Activated T-cell treated with anti-CD3 and anti-CD28 coated beads for 24 hours (primary cell): ENCODE measurements at regions not wholly inside any gene's neighbourhood (a gene's known extent, or its start where the extent isn't known, plus 50 kb on each side); places are given as distances from the start of the nearest gene placed in this dataset.
"Not testable (repeated sequence)": the region's sequence is repeated elsewhere in the genome, so short reads cannot be mapped to it uniquely, and the experiment has no call there.

ENCODE experiments used
- DNase-seq: peaks from one replicate; pipeline ENCODE4 v3.0.0-alpha.2; 2020; ENCODE audit warnings: low read depth

DNA sequence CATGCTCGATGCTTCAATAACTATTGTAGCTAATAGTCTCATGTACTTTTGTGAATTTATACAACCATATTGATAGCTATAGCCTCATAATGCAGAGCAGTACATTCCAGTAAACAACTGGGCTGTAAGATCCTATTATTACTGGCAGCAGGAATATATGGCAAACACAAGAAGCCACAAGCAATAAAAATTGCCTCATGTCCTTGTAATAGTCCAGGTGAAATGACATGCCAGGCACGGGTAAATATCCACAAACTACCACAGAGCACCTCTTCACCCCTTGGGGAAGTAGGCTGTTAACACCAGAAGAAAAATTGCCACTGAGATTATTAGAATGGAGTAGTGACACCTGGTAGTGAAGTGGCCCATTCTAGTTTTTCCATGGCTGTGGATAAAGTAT is 158.3 kb downstream of the MTX2 start:
- DNase-seq, result no peak

DNA sequence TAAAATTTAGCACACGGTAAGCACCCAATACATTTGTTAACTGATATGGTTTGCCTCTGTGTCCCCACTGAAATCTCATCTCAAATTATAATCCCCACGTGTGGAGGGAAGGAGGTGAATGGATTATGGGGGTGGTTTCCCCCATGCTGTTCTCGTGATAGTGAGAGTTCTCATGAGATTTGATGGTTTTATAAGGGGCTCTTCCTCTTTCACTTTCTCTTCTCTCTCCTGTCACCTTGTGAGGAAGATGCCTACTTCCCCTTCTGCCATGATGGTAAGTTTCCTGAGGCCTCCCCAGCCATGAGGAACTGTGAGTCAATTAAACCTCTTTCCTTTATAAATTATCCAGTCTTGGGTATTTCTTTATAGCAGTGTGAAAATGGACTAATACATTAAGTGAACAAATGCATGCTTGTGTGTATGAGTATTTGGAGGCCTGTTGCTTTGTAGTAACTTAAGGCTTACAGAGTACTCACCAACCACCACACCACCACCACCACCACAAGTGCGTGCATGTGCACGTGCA is 159.8 kb downstream of the MTX2 start:
- not testable (repeated sequence) for DNase-seq

DNA sequence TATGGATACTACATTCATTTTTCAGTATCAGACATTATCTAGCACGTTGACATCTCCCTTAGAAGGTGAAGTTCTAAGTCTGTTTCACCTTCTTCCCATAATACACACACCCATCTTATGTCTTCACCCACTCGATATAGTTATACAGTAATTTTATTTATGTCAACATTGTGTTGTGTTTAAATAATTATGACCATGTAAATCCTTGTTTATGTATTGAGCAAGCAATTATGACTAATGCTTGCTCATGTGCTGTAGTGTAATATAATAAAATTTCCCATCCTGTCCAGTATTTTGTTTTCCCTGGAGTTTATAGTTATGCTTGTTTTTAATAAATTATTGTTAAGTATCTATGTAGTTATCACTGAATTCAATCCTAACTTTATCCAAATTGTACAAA is 163.2 kb downstream of the MTX2 start:
- DNase-seq, result no peak

DNA sequence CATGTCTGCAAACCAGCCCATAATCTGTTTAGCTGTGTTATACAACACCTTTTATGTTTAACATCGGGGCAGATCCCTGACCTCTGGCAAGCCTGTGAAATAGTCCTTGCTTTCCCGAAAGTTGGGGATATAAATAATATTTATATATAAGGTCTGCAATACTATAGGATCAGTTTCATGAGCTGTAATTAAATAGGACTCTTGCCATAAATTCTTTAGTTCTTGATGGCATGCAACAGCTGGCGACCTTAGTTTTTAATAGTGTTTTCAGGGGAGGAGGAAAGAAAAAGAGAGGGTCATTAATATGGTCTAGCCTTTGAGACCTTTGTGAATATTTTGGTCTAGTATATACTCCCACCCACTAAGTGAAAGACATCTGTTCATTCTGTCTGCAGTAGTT is 166.5 kb downstream of the MTX2 start:
- no peak for DNase-seq

DNA sequence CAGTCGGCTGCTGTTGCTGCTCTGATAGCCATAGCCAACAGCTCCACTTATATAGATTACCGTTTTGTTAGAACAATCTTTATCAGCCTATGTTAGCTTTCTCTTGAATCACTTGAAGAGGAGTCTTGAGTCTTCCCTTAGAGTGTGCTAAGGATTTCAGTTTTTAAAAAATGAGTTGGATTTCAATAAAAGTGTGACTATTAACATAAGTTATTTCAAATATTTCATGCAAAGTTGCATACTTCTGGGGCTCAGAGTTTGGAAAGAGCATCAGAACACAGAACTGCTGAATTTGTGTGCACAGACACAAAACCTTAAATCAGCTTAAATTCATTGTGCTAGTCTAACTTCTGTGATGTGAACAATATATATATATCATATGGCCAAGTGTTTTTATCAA is 174.7 kb downstream of the MTX2 start:
- no peak for DNase-seq

DNA sequence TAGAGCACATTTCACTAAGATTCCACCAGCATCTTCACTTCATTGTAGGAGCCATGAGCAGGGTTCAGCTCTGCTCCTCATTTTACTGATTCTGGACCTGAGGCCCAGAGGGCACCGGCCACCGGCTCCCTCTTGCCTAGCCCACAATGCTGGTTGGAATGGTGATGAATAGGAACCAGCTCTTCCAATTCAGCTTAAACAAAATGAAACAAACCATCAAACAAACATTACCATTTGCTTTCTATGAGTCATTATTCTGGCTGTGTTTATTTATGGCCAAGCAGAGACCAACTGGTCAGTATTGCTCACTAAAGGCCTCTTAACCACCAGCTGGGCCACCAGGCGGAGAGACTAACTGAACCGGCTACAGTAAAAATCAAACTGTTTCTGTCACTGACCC is 176.7 kb downstream of the MTX2 start:
- no peak for DNase-seq

DNA sequence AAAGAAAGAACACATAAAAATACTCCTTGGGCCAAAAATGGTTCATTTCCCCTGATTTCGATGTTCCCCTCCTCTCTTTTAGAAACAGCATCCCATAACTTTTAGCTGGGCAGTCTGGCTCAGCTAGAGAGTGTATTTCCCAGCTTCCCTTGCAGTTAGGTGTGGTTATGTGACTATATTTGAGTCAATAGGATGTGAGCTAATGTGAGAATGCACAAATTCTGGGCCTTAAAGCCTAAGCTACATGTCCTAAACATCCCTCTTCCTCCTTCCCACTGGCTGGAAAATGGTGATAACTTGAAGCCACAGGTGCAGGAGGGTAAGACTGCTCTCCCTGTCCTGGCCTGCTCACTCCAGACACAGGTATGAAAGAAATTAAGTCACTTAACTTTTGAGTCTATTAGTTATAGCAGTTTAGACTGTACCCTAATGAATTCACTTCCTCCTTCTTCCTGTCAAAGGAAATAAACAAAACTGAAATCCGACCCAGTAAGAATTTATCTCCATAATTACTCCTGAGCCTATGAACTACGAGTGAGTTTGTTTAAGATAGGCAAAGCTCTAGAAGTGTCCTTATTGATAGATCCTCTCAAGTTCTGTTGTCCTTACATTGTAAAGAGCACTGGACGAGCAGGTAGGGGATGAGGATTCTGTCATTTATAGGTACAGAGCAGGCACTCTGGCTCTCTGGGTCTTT is 177.6 kb downstream of the MTX2 start:
- no peak for DNase-seq

DNA sequence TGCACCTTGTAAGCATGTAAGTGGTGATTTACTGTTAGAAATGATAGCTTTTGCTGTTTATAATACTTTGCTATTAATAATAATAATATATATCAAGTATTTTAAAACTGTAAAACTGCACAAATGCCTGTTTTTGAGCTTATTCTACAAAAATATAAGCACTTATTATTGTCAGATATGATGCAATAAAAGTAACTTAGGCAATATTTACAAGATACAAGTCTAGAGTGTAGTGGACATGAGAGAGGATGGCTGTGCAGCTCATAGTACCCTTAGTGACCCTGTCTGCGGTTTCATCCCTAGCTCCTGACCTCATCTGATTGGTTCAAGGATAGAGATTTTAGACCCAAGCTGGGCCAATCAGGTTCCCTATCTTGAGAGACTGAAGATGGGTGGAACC is 178.4 kb downstream of the MTX2 start:
- DNase-seq, result no peak

DNA sequence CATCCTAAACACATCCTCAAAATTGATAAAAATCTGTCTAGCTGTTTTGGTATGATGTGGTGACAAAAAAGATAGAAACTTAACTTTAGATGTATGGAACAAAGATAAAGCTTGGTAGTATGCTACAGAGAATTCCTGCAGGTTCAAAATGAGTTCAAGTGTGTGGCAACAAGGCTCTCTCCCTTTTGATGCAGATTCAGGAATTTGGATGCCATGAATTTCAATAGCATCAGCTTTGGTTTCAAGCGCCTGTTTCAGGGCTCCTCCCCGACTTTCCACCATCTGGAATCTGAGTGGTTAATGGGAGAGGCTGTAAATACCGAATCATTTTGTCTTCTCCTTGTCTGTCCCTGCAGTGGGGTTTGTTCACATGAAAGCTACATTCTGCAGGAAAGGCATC is 180.6 kb downstream of the MTX2 start:
- no peak for DNase-seq

DNA sequence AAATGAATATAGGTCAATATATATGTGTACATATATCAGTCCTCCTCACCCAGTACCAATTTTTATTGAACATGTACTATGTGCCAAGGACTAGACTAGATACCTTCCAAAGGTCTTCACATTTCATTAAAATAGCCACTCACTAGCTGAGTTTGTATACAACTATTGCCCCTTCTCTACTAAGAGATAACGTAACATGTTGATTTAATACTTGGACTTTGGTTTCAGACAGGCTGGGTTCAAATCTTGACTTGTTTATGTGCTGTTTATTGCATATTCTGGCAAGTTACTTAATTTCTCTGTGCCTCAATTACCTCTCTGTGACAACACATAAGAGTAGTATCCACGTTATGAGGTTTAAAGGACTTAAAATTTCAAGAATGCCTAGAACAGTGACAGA is 184.5 kb downstream of the MTX2 start:
- DNase-seq, result no peak

DNA sequence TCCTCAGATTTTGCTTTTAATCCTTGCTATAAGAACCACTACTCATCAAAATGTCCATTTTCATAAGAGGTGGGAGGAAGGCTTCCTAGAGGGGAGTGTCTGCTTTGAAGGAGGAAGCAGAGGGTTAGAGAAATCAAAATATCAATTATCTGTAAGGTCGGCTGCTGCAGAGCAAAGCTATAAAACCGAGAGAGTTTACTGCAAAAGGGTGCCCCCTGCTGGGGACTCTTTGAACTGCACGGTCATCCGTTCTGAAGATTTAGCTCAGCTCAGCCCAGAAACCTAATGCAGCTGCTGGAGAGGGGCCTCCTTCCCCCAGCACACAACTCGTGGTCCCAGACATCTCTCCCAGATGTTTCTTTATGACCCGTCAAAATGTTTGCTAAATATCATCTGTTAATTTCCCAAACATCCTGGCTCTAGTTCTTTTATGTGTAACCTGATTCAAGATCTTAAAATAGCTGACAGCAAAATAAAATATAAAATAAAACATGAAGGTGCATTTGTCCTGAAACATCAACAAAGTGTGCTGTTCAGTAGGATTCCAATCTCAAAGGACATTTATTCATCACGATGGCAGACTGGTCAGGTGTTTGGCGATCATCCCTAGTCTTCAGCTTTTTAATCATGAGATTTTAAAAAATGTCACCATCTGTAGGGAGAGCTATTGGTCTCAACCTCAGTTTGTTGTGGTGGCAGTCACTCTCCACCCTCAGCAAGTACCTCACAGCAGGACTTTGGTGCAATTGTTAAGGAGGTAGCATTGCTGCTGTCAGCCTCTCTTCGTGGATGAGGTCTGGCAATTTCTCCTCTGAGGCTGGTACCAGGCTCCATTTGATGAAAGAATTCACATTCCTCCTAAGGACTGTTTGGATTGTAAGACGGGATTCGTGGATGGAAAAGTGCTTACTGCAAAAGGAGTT is 185.9 kb downstream of the MTX2 start:
- DNase-seq, result peak; percentile 68

DNA sequence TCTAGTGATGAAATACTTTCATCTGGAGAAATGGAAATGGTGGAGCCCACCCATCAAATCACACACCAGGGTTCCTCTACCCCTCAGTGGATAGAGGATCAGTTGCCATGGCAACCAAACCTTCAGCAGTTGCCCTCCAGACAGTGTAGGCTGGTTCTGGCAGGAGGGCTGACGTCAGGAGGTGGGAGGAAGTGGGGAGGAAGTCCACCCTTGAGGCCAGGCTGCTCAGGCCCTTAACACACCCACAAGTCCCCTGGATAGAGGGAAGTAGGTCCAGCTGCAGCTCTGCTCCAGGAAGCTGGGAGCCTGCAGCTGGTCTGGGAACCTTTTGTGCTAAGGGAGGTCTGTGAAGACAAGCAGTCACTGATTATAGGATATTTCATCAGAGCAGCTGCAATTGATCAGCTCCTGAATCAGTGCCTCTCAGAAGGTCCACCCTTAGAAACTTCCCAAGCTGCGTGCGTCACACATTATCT is 186.6 kb downstream of the MTX2 start:
- DNase-seq, result no peak

DNA sequence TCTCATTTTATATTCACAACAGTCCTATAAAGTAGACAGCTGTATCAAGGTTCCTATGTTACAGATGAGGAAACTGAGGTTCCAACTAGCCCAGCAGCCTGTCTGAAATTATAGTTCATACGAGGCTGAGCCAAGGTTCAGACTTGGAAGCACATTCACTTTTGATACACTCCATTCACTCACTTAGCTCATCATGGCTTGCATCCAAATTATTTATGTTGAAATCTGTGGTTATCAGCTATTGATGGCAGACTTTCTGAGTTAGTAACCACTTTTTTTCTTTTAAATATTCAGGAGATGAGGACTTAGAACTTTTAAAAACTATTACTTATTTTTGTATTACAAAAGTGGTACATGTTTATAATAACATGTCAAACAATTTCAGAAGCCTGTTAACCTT is 188.2 kb downstream of the MTX2 start:
- no peak for DNase-seq

DNA sequence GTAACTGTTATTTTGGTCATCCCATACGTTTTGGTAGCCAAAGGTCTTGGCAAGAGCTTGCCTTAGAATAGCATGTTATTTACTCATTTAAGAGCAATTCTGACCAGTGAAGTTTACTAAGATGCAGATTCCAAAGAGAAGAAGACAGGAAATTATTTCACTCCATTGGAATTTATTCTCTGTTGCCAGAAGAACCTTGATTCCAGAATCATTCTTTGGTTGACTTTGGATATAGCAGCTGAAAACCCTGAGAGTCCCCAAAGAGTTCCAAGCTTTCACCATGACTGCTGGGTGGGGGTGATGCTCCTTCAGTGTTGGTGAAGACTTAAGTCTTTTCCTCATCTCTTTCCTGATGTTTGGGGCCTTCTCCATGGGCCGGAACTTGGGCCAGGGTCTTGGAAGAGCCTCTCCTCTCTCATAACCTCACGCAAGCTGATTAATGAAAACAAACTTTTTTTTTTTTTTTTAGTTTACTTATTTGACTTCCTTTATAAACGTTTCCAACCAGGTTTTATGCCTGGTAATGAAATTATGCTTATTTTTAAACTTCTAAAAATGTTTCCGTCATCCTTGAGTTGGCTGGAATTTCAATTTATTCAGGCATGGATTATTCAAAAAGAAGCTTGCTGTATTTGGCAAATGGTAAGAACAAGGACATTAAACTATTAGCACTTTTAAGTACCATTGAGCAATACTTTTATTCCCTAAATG is 192.0 kb downstream of the MTX2 start:
- DNase-seq, result no peak

DNA sequence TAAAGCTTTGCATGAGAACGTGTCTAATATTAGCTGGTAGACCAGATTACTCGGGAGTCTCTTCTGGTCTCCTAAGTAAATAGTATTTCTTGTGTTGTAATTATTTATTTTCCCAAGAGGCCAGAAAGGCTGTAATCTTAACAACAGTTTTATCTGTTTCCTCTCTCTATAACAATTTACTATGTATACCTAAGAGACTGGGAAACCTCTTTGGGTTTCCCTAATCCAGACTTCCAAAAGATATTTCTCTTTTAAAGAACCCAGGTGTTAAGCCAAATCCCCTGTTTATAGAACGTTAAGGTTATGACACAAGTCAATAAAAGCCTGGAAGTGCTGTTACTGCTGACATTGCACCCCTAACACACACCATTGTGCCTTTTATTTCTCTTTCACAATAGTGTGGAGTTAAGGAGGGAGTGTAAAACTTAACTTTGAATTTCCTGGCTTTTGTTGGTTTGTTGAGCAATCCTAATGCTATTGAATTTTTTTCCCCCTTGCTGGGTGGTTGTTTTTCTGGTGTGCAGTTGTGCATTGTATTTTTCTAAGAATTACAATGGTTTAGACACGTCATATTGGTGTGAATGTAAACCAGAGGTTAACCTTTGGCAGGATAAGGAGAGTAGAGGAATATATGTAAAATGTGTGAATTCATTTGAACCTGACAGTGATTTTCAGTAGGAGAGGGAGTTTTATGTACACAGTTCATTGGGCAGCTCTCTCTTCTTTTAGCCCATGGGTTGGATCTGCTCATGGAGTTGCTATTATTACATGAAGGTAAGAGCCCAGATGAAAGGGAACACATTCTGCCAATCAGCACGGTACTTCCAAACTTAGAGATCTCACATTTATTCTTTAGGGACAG is 192.8 kb downstream of the MTX2 start:
- DNase-seq, result no peak

DNA sequence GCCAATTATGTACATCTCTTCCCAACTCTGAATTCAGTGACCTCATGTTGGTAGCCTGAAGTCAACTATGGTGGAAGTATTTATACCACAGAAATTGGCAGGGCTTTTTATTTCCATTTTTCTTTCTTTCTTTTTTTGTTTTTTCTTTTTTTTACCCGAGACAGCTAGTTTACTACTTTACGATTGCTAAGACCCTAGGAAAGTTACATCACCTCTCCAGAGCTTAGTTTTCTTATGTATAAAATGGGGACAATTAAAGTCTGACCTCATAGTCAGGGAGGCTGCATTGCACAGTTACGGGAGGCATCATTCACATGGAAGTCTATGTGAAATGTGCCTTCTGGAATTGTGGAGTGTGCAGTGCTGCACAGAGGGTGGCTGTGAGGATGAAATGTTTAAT is 194.3 kb downstream of the MTX2 start:
- DNase-seq, result no peak

DNA sequence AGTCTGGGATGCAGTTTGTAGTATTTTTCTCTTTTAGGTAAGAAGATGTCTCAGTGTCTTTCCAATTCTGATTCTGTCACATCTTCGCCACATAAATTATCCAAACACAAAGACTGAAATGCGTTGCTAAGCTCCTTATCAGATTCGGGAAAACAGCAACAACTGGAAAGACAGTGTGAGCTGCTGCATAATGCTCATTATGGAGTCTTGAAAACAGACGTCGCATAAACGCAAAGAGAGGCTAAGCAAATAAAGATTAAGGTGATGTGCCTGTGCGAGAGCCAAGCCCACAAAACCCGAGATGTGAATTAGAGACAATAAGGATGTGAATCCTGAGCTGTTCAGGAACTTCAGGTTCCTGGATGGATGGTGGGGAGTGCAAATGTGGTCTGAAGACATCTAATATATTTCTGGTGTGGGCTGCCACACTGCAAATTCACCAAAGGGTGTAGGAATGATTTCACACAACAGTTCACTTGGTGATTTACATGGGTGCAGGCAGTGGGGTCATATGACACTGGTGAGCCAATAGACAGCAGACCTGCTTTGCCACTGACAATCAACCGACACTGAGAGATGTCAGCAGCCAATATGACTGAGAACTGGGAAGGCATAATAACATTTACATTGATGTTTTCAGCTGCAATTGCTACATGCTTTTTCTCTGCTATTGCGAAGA is 195.8 kb downstream of the MTX2 start:
- DNase-seq, result no peak

DNA sequence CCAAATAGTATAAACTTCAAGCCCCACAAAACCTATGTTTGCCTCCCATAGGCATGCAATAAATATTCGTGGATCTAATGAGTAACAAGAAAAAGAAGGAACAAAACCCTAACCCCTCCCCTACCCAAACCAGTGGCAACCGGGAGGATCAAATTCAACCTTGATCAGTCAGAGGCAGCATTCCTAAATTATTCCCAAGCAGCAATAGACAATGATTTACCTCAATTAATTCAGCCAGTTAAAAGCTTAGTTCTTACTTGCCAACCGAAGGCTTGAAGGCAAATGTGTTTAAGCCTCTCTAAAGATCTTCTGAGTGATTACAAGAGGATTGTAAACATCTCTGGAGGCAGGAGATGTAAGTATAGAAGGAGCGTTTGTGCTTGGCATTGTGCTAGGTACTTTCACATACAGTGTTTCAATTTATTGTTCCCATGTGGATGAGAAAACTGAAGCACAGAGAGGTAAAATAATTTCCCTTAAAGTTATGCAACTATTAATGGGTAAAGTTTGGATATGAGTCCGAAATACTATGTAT is 197.7 kb downstream of the MTX2 start:
- no peak for DNase-seq

DNA sequence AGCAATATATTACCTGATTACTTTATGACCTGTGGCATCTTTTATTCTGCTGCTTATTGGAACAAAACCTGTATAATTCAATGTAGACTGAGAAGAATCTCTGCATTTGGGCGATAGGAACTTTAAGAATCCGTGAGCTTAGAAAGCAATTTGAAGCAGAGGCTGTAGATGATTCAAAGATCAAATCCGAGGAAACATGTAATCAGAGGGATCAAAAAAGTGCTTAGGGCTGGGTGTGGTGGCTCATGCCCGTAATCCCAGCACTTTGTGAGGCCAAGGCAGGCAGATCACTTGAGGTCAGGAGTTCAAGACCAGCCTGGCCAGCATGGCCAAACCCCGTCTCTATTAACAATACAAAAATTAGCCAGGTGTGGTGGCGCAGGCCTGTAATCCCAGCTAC is 198.4 kb downstream of the MTX2 start:
- no peak for DNase-seq

DNA sequence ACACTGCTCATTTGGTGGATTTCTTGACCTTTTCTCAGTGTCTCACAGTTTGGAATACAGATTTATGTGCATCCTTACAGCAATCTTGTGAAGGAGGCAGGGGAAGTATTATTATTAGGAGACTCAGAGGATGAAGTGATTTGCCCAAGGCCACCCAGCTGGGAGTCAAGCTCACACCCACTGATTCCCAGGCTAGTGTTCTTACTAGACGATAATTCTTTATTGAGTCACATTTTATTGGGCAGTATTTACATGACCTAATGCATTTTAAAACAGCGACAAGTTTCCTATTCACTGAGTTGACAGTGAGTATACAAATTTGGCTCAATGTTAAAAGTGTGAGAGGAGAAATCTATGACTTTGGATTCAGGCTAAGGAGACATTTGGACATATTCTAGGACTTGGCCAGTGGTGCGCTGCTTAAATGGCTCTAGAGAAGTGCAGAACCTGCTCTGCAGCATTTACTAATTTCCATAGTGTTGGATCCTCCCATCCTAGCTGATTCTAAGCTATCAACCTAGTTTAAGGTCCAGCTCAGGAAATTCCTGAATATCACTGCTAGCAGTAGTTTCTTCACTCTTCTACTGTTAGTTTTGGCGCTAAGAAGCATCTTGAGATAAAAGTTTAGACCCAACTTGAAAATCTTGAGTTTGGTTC is 199.3 kb downstream of the MTX2 start:
- no peak for DNase-seq
